Activated naive CD8-positive, alpha-beta T cell treated with anti-CD3 and anti-CD28 coated beads, Interleukin-2, amount 10 ng/mL, durations not matched to agents 7 days and 5 days (primary cell): ENCODE measurements at regions not wholly inside any gene's neighbourhood (a gene's known extent, or its start where the extent isn't known, plus 50 kb on each side); places are given as distances from the start of the nearest gene placed in this dataset.
A peak's percentile ranks its signal among the peaks of the same experiment; 100 is the strongest.

Source experiments
- ATAC-seq: fragments of 150-1000 bp; cut with Tn5 transposase; one replicate; pipeline ENCODE4 v1.10.0; 2021; ENCODE audit warnings: low read depth, moderate library complexity
- POLR2A ChIA-PET: fragments of 350-600 bp; sonication (Branson Sonifier 250); formaldehyde crosslinking; loops from one replicate; lab custom pipeline; 2021; ENCODE audit warnings: antibody characterized with exemption; lab: Charles Lee
- DNase-seq: peaks from one replicate; pipeline ENCODE4 v3.0.0; 2021
- H3K27ac Mint-ChIP-seq: one replicate; pipeline ENCODE4 v1.8.0; 2022; ENCODE audit warnings: mild to moderate bottlenecking, mixed read lengths
- H3K27me3 Mint-ChIP-seq: one replicate; pipeline ENCODE4 v1.8.0; 2022; ENCODE audit warnings: mild to moderate bottlenecking, moderate library complexity, mixed read lengths
- H3K36me3 Mint-ChIP-seq: one replicate; pipeline ENCODE4 v1.8.0; 2021; ENCODE audit warnings: mild to moderate bottlenecking, mixed read lengths
- H3K4me1 Mint-ChIP-seq: one replicate; pipeline ENCODE4 v1.8.0; 2021; ENCODE audit warnings: mixed read lengths
- H3K4me3 Mint-ChIP-seq: one replicate; pipeline ENCODE4 v1.8.0; 2022; ENCODE audit warnings: mild to moderate bottlenecking, moderate library complexity, mixed read lengths
- H3K9me3 Mint-ChIP-seq: one replicate; pipeline ENCODE4 v1.8.0; 2021; ENCODE audit warnings: mixed read lengths

DNA sequence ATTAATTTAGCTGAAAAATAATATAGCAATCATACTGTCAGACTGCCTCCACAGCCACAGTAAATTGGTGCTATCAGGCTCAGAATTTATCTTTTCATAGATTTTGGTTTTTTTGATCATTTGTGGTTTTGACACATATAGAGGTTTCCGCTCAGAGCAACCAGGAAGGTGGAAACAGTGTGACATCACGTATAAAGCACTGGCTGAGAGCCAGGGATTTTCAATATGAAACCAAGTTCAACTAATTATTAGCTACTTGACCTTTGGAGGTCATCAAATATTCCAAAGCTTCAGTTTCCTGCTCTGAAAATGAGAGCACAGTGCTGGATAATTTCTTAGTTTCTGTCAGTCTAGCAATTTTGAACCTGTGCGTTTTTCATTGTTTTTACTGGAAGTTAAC lies 433.8 kb upstream of the SUCLG2 start:
- no peak for DNase-seq
- Mint-ChIP-seq H3K27me3 (no peaks in the 10 kb centered on the region), H3K27ac (peak overlapping the region; percentile 50)

GRCh38 chr3:68072062-68072461 lies 417.6 kb upstream of the SUCLG2 start:
- Mint-ChIP-seq H3K4me3 (no peak overlapping the region), H3K27me3 (no peaks in the 10 kb centered on the region), H3K4me1 (peaks cover 2% of the 10 kb centered on the region), H3K36me3 (peaks cover 17% of the 10 kb centered on the region), H3K27ac (no peak overlapping the region), H3K9me3 (peaks cover 26% of the 10 kb centered on the region)
- DNase-seq (no peak), ATAC-seq (no peak)
- POLR2A ChIA-PET = no interaction called here

More for the DNA sequence above, 433.8 kb upstream of the SUCLG2 start:
- POLR2A ChIA-PET = interaction anchor here (1.5 kb wide), 1 partner anchor 27 kb away, joined by 3 read pairs; no protein-coding TSS in a partner anchor
- peak; percentile 81 for ATAC-seq
- Mint-ChIP-seq H3K4me1 (peaks cover 45% of the 10 kb centered on the region), H3K36me3 (peaks cover 8% of the 10 kb centered on the region), H3K9me3 (peaks cover 8% of the 10 kb centered on the region), H3K4me3 (peak overlapping the region; percentile 46)

GRCh38 chr3:68070186-68070585 lies 415.8 kb upstream of the SUCLG2 start:
- Mint-ChIP-seq H3K4me1 (no peaks in the 10 kb centered on the region), H3K27me3 (no peaks in the 10 kb centered on the region), H3K36me3 (peaks cover 17% of the 10 kb centered on the region), H3K9me3 (peaks cover 21% of the 10 kb centered on the region), H3K27ac (no peak overlapping the region), H3K4me3 (no peak overlapping the region)
- POLR2A ChIA-PET = no interaction called here
- no peak for ATAC-seq
- no peak for DNase-seq

GRCh38 chr3:68067314-68067713 lies 412.9 kb upstream of the SUCLG2 start:
- no peaks in the 10 kb centered on the region for H3K4me1 Mint-ChIP-seq
- H3K4me3 Mint-ChIP-seq = no peak overlapping the region
- DNase-seq (no peak), ATAC-seq (no peak)
- POLR2A ChIA-PET = no interaction called here
- H3K27ac Mint-ChIP-seq = no peak overlapping the region
- H3K36me3 Mint-ChIP-seq = peaks cover 17% of the 10 kb centered on the region
- no peaks in the 10 kb centered on the region for H3K27me3 Mint-ChIP-seq
- H3K9me3 Mint-ChIP-seq = peaks cover 17% of the 10 kb centered on the region

GRCh38 chr3:68062926-68063325 lies 408.5 kb upstream of the SUCLG2 start:
- Mint-ChIP-seq H3K4me3 (no peak overlapping the region), H3K9me3 (peaks cover 5% of the 10 kb centered on the region), H3K4me1 (peaks cover 17% of the 10 kb centered on the region), H3K36me3 (peaks cover 19% of the 10 kb centered on the region), H3K27me3 (no peaks in the 10 kb centered on the region), H3K27ac (no peak overlapping the region)
- DNase-seq = no peak
- POLR2A ChIA-PET = interaction anchor here (1.0 kb wide), 1 partner anchor 12 kb away, joined by 3 read pairs; no protein-coding TSS in a partner anchor
- ATAC-seq = no peak

DNA sequence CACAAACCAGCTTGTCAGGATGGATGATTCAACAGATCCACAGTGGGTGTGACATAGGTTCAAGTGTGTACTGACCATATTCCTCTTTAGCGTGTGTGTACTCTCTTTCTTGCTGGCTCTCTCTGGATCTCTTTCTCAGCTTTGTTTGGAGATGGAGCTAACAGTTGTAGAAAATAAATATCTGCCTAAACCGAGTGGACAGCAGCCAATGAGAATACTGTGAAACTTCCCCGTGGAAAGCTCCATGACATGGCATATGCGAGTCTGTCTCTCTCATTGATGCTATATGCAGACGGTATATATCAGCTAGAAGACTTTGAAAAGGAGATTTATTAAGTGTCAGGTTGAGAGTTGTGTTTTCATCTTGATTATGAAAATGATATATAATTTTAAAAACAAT lies 406.5 kb upstream of the SUCLG2 start:
- Mint-ChIP-seq H3K27me3 (no peaks in the 10 kb centered on the region), H3K9me3 (peaks cover 3% of the 10 kb centered on the region), H3K36me3 (peaks cover 22% of the 10 kb centered on the region), H3K27ac (no peak overlapping the region), H3K4me1 (peaks cover 34% of the 10 kb centered on the region), H3K4me3 (no peak overlapping the region)
- no peak for DNase-seq
- no peak for ATAC-seq
- POLR2A ChIA-PET = interaction anchor here (1.0 kb wide), 1 partner anchor 27 kb away, joined by 3 read pairs; no protein-coding TSS in a partner anchor

- no peak for ATAC-seq
- Mint-ChIP-seq H3K4me1 (peaks cover 34% of the 10 kb centered on the region), H3K9me3 (peaks cover 3% of the 10 kb centered on the region), H3K27ac (peak overlapping the region; percentile 62), H3K27me3 (no peaks in the 10 kb centered on the region), H3K36me3 (peaks cover 22% of the 10 kb centered on the region), H3K4me3 (no peak overlapping the region)
- POLR2A ChIA-PET = no interaction called here
- DNase-seq = no peak
Observed at GRCh38 chr3:68060191-68060590, 405.8 kb upstream of the SUCLG2 start.

GRCh38 chr3:68059628-68060152 lies 405.3 kb upstream of the SUCLG2 start:
- POLR2A ChIA-PET = no interaction called here
- DNase-seq (no peak), ATAC-seq (no peak)
- Mint-ChIP-seq H3K9me3 (peaks cover 5% of the 10 kb centered on the region), H3K27me3 (no peaks in the 10 kb centered on the region), H3K4me3 (no peak overlapping the region), H3K36me3 (peaks cover 26% of the 10 kb centered on the region), H3K27ac (no peak overlapping the region), H3K4me1 (peaks cover 34% of the 10 kb centered on the region)

- H3K27ac Mint-ChIP-seq = peak overlapping the region; percentile 84
- ATAC-seq = peak; percentile 98
- no peaks in the 10 kb centered on the region for H3K27me3 Mint-ChIP-seq
- POLR2A ChIA-PET = no interaction called here
- H3K9me3 Mint-ChIP-seq = peaks cover 5% of the 10 kb centered on the region
- peak; percentile 55 for DNase-seq
- H3K36me3 Mint-ChIP-seq = peaks cover 26% of the 10 kb centered on the region
- peak overlapping the region; percentile 79 for H3K4me3 Mint-ChIP-seq
- peaks cover 34% of the 10 kb centered on the region for H3K4me1 Mint-ChIP-seq
Observed at GRCh38 chr3:68057637-68058320, 403.4 kb upstream of the SUCLG2 start.

DNA sequence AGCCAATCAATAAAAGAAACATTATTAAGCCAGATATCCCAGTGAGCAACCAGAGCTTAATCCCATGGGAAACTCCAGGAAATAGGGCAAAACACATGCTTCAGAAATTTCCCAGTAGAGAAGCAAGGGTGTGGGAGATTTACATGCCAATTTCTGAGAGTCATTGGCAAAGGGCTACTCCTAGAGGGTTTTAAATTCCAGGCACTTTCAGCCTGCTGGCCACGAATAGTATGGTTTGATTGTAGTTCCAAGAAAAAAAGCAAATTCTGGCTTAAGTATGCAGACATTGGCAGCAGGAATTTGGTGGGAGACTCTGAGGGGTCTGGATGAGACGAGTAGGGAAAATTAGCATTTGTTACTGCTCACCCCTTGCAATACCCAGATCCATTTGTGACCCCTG lies 402.1 kb upstream of the SUCLG2 start:
- Mint-ChIP-seq H3K9me3 (peaks cover 6% of the 10 kb centered on the region), H3K27ac (no peak overlapping the region), H3K4me3 (no peak overlapping the region), H3K36me3 (peaks cover 32% of the 10 kb centered on the region), H3K4me1 (peaks cover 33% of the 10 kb centered on the region), H3K27me3 (no peaks in the 10 kb centered on the region)
- DNase-seq = no peak
- POLR2A ChIA-PET = no interaction called here
- ATAC-seq = no peak

GRCh38 chr3:68055215-68055614 lies 400.8 kb upstream of the SUCLG2 start:
- ATAC-seq (no peak), DNase-seq (no peak)
- no peak overlapping the region for H3K4me3 Mint-ChIP-seq
- H3K27ac Mint-ChIP-seq = peak overlapping the region; percentile 45
- POLR2A ChIA-PET = no interaction called here
- H3K36me3 Mint-ChIP-seq = peaks cover 24% of the 10 kb centered on the region
- peaks cover 27% of the 10 kb centered on the region for H3K4me1 Mint-ChIP-seq
- H3K9me3 Mint-ChIP-seq = peaks cover 5% of the 10 kb centered on the region
- H3K27me3 Mint-ChIP-seq = no peaks in the 10 kb centered on the region

DNA sequence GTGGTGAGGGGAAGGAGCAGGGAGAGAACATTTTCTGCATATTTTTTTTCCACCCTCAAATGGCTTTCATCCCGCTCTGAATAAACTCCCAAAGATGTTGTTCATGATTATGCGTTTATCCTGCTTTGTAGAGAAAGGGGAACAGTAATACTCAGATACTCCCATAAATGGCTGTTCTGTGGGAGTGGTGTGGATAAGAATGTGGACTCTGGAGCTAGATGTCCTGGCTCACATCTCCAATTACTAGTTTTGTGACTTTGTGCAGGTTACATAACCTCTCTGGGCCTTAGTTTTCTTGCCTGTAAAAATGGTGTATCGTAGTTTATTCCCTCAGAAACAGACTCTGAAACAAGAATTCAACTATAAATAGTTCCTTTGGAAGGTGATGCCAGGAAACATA lies 395.4 kb upstream of the SUCLG2 start:
- DNase-seq = no peak
- POLR2A ChIA-PET = no interaction called here
- H3K27me3 Mint-ChIP-seq = no peaks in the 10 kb centered on the region
- H3K27ac Mint-ChIP-seq = no peak overlapping the region
- H3K4me3 Mint-ChIP-seq = no peak overlapping the region
- peaks cover 6% of the 10 kb centered on the region for H3K9me3 Mint-ChIP-seq
- H3K36me3 Mint-ChIP-seq = peaks cover 8% of the 10 kb centered on the region
- no peak for ATAC-seq
- H3K4me1 Mint-ChIP-seq = no peaks in the 10 kb centered on the region

GRCh38 chr3:68045976-68046375 lies 391.6 kb upstream of the SUCLG2 start:
- peaks cover 2% of the 10 kb centered on the region for H3K36me3 Mint-ChIP-seq
- H3K4me3 Mint-ChIP-seq = no peak overlapping the region
- no peak overlapping the region for H3K27ac Mint-ChIP-seq
- no peaks in the 10 kb centered on the region for H3K4me1 Mint-ChIP-seq
- peaks cover 3% of the 10 kb centered on the region for H3K9me3 Mint-ChIP-seq
- no peak for DNase-seq
- POLR2A ChIA-PET = no interaction called here
- no peak for ATAC-seq
- H3K27me3 Mint-ChIP-seq = no peaks in the 10 kb centered on the region

DNA sequence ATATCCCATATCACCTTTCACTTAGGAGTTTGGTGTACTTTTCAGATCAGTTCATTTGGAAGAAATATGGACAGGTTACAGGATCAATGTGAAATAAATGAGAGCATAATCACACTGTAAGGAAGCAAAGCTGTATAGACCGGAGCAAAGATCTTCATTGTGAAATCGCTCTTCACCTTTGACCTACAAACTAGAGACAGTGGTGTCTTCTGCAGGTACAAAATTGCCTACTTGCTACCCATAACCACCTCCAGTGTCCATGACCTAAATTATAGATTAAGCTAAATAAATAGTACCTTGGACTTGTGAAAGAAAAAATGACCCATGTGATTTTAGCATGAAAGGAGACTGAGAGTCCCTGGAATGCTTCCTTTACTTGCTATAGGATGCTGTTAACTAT lies 379.5 kb upstream of the SUCLG2 start:
- DNase-seq (no peak), ATAC-seq (no peak)
- H3K4me3 Mint-ChIP-seq = no peak overlapping the region
- H3K4me1 Mint-ChIP-seq = no peaks in the 10 kb centered on the region
- H3K9me3 Mint-ChIP-seq = peaks cover 4% of the 10 kb centered on the region
- peaks cover 2% of the 10 kb centered on the region for H3K36me3 Mint-ChIP-seq
- H3K27ac Mint-ChIP-seq = no peak overlapping the region
- H3K27me3 Mint-ChIP-seq = peaks cover 5% of the 10 kb centered on the region
- POLR2A ChIA-PET = no interaction called here
